A673 (cell line): ENCODE measurements at regions not wholly inside any gene's neighbourhood (a gene's known extent, or its start where the extent isn't known, plus 50 kb on each side); places are given as distances from the start of the nearest gene placed in this dataset.

Source experiments
- EZH2 ChIP-seq: fragments of 200-600 bp; sonication (generic); IDR thresholded peaks from 2 replicates; pipeline ENCODE4 v1.6.1; 2017; ENCODE audit warnings: borderline replicate concordance, low read depth, mild to moderate bottlenecking, mixed read lengths, antibody characterized with exemption, low read length; ENCODE audit not compliant: poor library complexity, severe bottlenecking
- TF ChIP-seq, protein P1 (sequence below): fragments of 300-800, 200-600 bp; sonication (generic); conservative IDR thresholded peaks from 2 replicates; pipeline ENCODE4 v1.5.1; 2017; ENCODE audit warnings: low read depth, mild to moderate bottlenecking, antibody characterized with exemption, low read length, moderate library complexity, mixed read lengths

- no peak for TF ChIP-seq EZH2
- TF ChIP-seq, protein P1, sequence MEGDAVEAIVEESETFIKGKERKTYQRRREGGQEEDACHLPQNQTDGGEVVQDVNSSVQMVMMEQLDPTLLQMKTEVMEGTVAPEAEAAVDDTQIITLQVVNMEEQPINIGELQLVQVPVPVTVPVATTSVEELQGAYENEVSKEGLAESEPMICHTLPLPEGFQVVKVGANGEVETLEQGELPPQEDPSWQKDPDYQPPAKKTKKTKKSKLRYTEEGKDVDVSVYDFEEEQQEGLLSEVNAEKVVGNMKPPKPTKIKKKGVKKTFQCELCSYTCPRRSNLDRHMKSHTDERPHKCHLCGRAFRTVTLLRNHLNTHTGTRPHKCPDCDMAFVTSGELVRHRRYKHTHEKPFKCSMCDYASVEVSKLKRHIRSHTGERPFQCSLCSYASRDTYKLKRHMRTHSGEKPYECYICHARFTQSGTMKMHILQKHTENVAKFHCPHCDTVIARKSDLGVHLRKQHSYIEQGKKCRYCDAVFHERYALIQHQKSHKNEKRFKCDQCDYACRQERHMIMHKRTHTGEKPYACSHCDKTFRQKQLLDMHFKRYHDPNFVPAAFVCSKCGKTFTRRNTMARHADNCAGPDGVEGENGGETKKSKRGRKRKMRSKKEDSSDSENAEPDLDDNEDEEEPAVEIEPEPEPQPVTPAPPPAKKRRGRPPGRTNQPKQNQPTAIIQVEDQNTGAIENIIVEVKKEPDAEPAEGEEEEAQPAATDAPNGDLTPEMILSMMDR, result no peak
Measured at GRCh38 chr12:13552830-13553229, 356.3 kb downstream of the EMP1 start.
